B cell (primary cell): ENCODE measurements at regions not wholly inside any gene's neighbourhood (a gene's known extent, or its start where the extent isn't known, plus 50 kb on each side); places are given as distances from the start of the nearest gene placed in this dataset.
"Not testable (repeated sequence)": the region's sequence is repeated elsewhere in the genome, so short reads cannot be mapped to it uniquely, and the experiment has no call there.

ENCODE experiments used
- ATAC-seq: fragments of 200-7000 bp; cut with Tn5 transposase; one replicate; pipeline ENCODE4 v1.10.0; 2021; ENCODE audit warnings: low read depth, mild to moderate bottlenecking, moderate number of reproducible peaks, moderate library complexity
- CTCF ChIA-PET: fragments of 350-600 bp; sonication (Branson Sonifier 250); formaldehyde crosslinking; loops from one replicate; lab custom pipeline; 2021; ENCODE audit warnings: antibody characterized with exemption, inconsistent platforms; lab: Charles Lee
- POLR2A ChIA-PET: fragments of 350-600 bp; sonication (Branson Sonifier 250); formaldehyde crosslinking; loops from one replicate; lab custom pipeline; 2021; ENCODE audit warnings: antibody characterized with exemption; lab: Charles Lee
- DNase-seq: peaks from one replicate; pipeline ENCODE4 v3.0.0; 2013
- H2AFZ ChIP-seq: 2 replicates; pipeline ENCODE4 v1.6.1; 2012; ENCODE audit warnings: mild to moderate bottlenecking, low read depth, low read length; ENCODE audit not compliant: insufficient read depth, poor library complexity, severe bottlenecking
- H3K27ac ChIP-seq, 2 donors: 1 replicate in 1 of 2; 2 replicates in 1 of 2; pipeline ENCODE4 v1.5.1; 2012 to 2013; ENCODE audit warnings: low read length in 2 of 2, mild to moderate bottlenecking in 2 of 2, moderate library complexity in 1 of 2
- H3K27me3 ChIP-seq, 4 experiments: fragments of 200-600 bp in 1 of 4; sonication (generic) in 1 of 4; replicated peaks in 1 of 4; 1 replicate in 2 of 4; 2 replicates in 2 of 4; pipeline versions ENCODE4 v1.6.1 to v1.7.0; 2013 to 2016; ENCODE audit warnings: low read length in 3 of 4, mild to moderate bottlenecking in 2 of 4, mixed read lengths in 1 of 4, moderate library complexity in 1 of 4; ENCODE audit not compliant: insufficient read depth in 4 of 4, control insufficient read depth in 3 of 4; ENCODE audit errors: control extremely low read depth in 1 of 4
- H3K36me3 ChIP-seq, 2 experiments: replicated peaks in 1 of 2; 1 replicate in 1 of 2; 2 replicates in 1 of 2; pipeline versions ENCODE4 v1.6.1 to v1.7.1; 2013; ENCODE audit warnings: low read length in 1 of 2; ENCODE audit not compliant: insufficient read depth in 2 of 2, control insufficient read depth in 1 of 2; ENCODE audit errors: control extremely low read depth in 1 of 2, extremely low read depth in 1 of 2
- H3K4me1 ChIP-seq, 2 donors: fragments of 200-600 bp in 1 of 2; sonication (generic) in 1 of 2; 1 replicate in 1 of 2; 2 replicates in 1 of 2; pipeline versions ENCODE4 v1.5.1 to v1.6.1; 2013 to 2017; ENCODE audit warnings: low read length in 2 of 2; ENCODE audit not compliant: control insufficient read depth in 2 of 2, insufficient read depth in 2 of 2
- H3K4me2 ChIP-seq: replicated peaks from 2 replicates; pipeline ENCODE3; 2012; ENCODE audit warnings: mild to moderate bottlenecking, low read depth, low read length; ENCODE audit not compliant: poor library complexity, severe bottlenecking
- H3K4me3 ChIP-seq, 5 experiments: fragments of 200-600 bp in 1 of 5; sonication (generic) in 1 of 5; 1 replicate in 3 of 5; 2 replicates in 2 of 5; pipeline versions ENCODE4 v1.5.1 to v1.7.0; 2011 to 2016; ENCODE audit warnings: low read length in 4 of 5, mild to moderate bottlenecking in 4 of 5, low read depth in 2 of 5, control low read depth in 1 of 5, moderate library complexity in 1 of 5; ENCODE audit not compliant: insufficient read depth in 1 of 5; ENCODE audit errors: control extremely low read depth in 1 of 5, extremely low read depth in 1 of 5
- H3K79me2 ChIP-seq: fragments of 200-600 bp; sonication (generic); one replicate; pipeline ENCODE4 v1.6.0; 2016; ENCODE audit warnings: low read length; ENCODE audit not compliant: control insufficient read depth, insufficient read depth
- H3K9ac ChIP-seq: fragments of 200-600 bp; sonication (generic); 2 replicates; pipeline ENCODE4 v1.6.1; 2017; ENCODE audit warnings: mild to moderate bottlenecking, low read length, moderate library complexity
- H3K9me3 ChIP-seq, 3 donors: one replicate each; pipeline versions ENCODE4 v1.6.1 to v1.7.1; 2013; ENCODE audit warnings: low read length in 2 of 3; ENCODE audit not compliant: control insufficient read depth in 2 of 3, insufficient read depth in 1 of 3; ENCODE audit errors: control extremely low read depth in 1 of 3
- H4K20me1 ChIP-seq: 2 replicates; pipeline ENCODE4 v1.6.0; 2012; ENCODE audit warnings: mild to moderate bottlenecking, low read length; ENCODE audit not compliant: insufficient read depth, control insufficient read depth, poor library complexity, severe bottlenecking
- H3K27ac Mint-ChIP-seq: one replicate; pipeline ENCODE4 v1.8.0; 2021; ENCODE audit warnings: mixed read lengths
- H3K27me3 Mint-ChIP-seq: one replicate; pipeline ENCODE4 v1.8.0; 2021; ENCODE audit warnings: mixed read lengths
- H3K4me1 Mint-ChIP-seq: one replicate; pipeline ENCODE4 v1.8.0; 2021; ENCODE audit warnings: mixed read lengths
- H3K4me3 Mint-ChIP-seq: one replicate; pipeline ENCODE4 v1.8.0; 2021; ENCODE audit warnings: mixed read lengths
- H3K9me3 Mint-ChIP-seq: one replicate; pipeline ENCODE4 v1.8.0; 2022; ENCODE audit warnings: mixed read lengths; ENCODE audit not compliant: insufficient read depth
- EZH2 ChIP-seq: IDR thresholded peaks from 2 replicates; pipeline ENCODE4 v1.6.1; 2012; ENCODE audit warnings: borderline replicate concordance, low read depth, mild to moderate bottlenecking, moderate library complexity, low read length; ENCODE audit not compliant: insufficient read depth, poor library complexity, severe bottlenecking
- WGBS: methylation state at CpG from one replicate; pipeline ENCODE4 v1.1.5; 2013; ENCODE audit warnings: missing lambda C conversion rate; ENCODE audit not compliant: insufficient coverage; 5-methylcytosine and 5-hydroxymethylcytosine counted together
- intact Hi-C: fragments of 100-400 bp; cut with micrococcal nuclease; formaldehyde crosslinking; loops from one replicate; pipeline ENCODE4 v1.10.0; 2022
- TF ChIP-seq, protein P1 (sequence below): fragments of 200-600 bp; IDR thresholded peaks from one replicate; pipeline ENCODE4 v1.8.0; 2022; ENCODE audit warnings: antibody characterized with exemption, mild to moderate bottlenecking

GRCh38 chr11:25633230-25633629 is 698.7 kb upstream of the ANO3 start:
- Mint-ChIP-seq H3K4me1 (no peaks in the 10 kb centered on the region), H3K9me3 (peaks cover 3% of the 10 kb centered on the region), H3K4me3 (no peak overlapping the region), H3K27ac (no peak overlapping the region), H3K27me3 (no peaks in the 10 kb centered on the region)
- no peaks in the 10 kb centered on the region for H3K4me1 ChIP-seq
- DNase-seq, result no peak
- H3K79me2 ChIP-seq, result no peaks in the 10 kb centered on the region
- TF ChIP-seq, protein P1, sequence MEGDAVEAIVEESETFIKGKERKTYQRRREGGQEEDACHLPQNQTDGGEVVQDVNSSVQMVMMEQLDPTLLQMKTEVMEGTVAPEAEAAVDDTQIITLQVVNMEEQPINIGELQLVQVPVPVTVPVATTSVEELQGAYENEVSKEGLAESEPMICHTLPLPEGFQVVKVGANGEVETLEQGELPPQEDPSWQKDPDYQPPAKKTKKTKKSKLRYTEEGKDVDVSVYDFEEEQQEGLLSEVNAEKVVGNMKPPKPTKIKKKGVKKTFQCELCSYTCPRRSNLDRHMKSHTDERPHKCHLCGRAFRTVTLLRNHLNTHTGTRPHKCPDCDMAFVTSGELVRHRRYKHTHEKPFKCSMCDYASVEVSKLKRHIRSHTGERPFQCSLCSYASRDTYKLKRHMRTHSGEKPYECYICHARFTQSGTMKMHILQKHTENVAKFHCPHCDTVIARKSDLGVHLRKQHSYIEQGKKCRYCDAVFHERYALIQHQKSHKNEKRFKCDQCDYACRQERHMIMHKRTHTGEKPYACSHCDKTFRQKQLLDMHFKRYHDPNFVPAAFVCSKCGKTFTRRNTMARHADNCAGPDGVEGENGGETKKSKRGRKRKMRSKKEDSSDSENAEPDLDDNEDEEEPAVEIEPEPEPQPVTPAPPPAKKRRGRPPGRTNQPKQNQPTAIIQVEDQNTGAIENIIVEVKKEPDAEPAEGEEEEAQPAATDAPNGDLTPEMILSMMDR, result no peak
- TF ChIP-seq EZH2, result no peak
- H2AFZ ChIP-seq, result no peak overlapping the region
- no peak overlapping the region for H3K4me3 ChIP-seq
- H3K36me3 ChIP-seq, result no peaks in the 10 kb centered on the region
- no peaks in the 10 kb centered on the region for H4K20me1 ChIP-seq
- POLR2A ChIA-PET, result no interaction called here
- H3K4me2 ChIP-seq, result no peak overlapping the region
- no CpG with 5 or more reads among the region's 1 CpG for WGBS
- CTCF ChIA-PET, result no interaction called here
- H3K27me3 ChIP-seq, result no peaks in the 10 kb centered on the region
- no peak for ATAC-seq
- no peak overlapping the region for H3K27ac ChIP-seq
- no peaks in the 10 kb centered on the region for H3K9me3 ChIP-seq
- H3K9ac ChIP-seq, result no peak overlapping the region
- intact Hi-C loops, result no loop called here

GRCh38 chr11:25649220-25649619 is 682.7 kb upstream of the ANO3 start:
- H2AFZ ChIP-seq, H3K4me2 ChIP-seq, H3K4me3 Mint-ChIP-seq, POLR2A ChIA-PET, H3K4me1 ChIP-seq, CTCF ChIA-PET, intact Hi-C loops, H3K79me2 ChIP-seq, H3K27ac ChIP-seq, H3K9me3 Mint-ChIP-seq, H3K27me3 ChIP-seq, ATAC-seq, H3K27ac Mint-ChIP-seq, H3K4me1 Mint-ChIP-seq, H3K9ac ChIP-seq, H3K4me3 ChIP-seq, H3K27me3 Mint-ChIP-seq, H3K9me3 ChIP-seq, H4K20me1 ChIP-seq, H3K36me3 ChIP-seq, DNase-seq: not testable (repeated sequence)
- WGBS, result 98% methylated on average over 9 of the region's 12 CpGs
